GM18951 (cell line): ENCODE measurements at regions not wholly inside any gene's neighbourhood (a gene's known extent, or its start where the extent isn't known, plus 50 kb on each side); places are given as distances from the start of the nearest gene placed in this dataset.
"Not testable (repeated sequence)": the region's sequence is repeated elsewhere in the genome, so short reads cannot be mapped to it uniquely, and the experiment has no call there.

ENCODE experiments used
- POLR2A ChIP-seq: IDR thresholded peaks from 4 replicates; pipeline ENCODE4 v1.6.1; 2011; ENCODE audit warnings: mild to moderate bottlenecking; ENCODE audit not compliant: insufficient read length, insufficient read depth; ENCODE audit errors: extremely low read depth
- in situ Hi-C: fragments of 300-500 bp; cut with MboI; formaldehyde crosslinking; loops from one replicate; pipeline ENCODE4 v1.12.0; 2022; ENCODE audit warnings: low sequenced_read_pairs, mixed read lengths, inconsistent platforms; ENCODE audit not compliant: unreplicated experiment

DNA sequence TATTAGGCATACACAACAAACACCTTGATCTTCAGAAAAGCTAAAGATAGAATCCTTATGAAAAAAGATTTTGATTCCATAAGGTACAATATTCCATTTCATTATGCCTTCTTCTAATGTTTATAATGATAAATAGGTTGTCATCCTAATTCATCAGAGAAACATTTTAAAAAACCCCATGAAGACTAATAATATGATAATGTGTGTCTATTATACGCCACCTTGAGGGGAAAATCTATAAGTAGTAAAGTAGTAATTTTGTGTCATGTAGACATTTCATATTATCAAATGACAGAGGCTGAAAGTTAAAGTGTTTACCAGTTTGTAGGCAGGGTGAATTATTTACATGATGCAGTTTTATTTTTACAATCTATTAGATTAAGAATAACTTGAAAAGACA lies 524.3 kb downstream of the GBE1 start:
- in situ Hi-C loops = no loop called here
- TF ChIP-seq POLR2A = no peak

DNA sequence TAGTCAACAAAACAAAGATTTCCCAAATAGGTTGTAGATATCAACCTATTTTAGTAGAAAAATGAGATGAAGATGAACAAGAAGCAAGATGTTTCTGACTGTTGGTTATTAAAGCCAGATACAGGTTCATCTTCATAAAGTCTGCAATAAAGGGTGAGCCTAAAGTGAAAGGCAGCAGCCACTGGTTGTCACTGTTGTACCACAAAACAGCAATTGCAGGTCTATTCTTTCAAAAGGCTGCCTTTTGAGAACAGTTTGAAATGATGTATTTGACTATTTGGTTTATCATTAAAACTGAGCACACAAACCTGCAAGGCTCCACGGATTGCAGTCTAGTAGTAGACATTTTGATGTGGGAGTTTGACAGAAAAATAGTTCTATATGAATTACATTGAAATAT lies 543.4 kb downstream of the GBE1 start:
- TF ChIP-seq POLR2A = no peak
- in situ Hi-C loops = no loop called here

DNA sequence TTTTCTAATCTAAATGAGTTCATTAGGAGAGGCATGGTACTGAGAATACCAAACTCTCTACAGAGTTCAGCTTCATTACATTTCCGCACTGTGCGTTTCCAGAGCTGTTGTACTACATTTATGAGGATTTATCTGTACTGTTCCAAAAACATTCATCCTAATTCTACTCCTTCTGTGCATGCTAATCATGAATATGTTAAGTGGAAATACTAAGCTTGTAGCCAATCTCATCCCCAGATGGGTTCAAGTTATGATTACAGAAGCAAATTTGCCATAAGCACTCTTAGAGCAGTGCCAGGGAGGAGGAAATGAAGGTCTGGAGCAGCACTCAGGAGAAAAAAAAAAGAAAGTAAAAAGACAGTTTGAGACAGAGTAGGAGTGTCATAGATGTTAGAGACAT lies 544.3 kb downstream of the GBE1 start:
- no peak for TF ChIP-seq POLR2A
- in situ Hi-C loops = no loop called here

DNA sequence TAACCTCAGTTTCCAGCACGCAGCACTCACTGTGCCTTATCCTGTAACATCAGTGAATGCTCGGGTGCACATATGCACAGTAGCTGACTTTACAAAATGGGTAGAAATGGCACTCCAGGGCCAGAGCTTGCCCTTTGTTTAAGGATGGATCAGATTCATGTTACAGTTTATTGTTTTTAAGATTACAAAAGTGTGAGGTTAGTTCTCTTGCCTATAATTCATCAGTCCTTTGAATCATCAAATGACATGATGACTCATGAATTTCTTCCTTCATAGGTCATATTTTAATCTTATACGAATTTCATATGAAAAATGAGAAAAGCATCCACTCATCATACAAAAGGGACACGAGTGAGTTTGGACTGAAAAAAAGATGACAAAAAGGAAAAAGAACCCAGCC lies 545.3 kb downstream of the GBE1 start:
- in situ Hi-C loops = no loop called here

DNA sequence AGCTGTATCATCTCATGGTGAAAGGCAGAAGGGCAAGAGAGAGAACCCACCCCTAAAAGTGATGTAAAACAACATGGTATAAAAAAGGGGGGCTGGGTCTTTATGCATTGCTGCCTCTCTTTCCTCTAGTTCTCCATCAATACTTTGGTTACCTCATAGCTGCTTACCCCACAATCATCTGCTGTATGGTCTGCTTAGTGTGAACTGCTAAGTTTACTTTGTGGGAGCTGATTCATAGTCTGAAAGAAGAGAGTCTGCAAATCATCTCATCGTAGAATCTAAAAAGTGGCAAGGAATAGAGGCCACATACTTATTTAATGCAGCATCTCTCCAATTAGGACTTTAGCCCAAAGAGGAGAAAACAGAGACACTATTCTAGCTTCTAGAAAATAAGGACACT lies 546.8 kb downstream of the GBE1 start:
- in situ Hi-C loops = no loop called here
- TF ChIP-seq POLR2A = no peak

More for the DNA sequence above, 545.3 kb downstream of the GBE1 start:
- no peak for TF ChIP-seq POLR2A

DNA sequence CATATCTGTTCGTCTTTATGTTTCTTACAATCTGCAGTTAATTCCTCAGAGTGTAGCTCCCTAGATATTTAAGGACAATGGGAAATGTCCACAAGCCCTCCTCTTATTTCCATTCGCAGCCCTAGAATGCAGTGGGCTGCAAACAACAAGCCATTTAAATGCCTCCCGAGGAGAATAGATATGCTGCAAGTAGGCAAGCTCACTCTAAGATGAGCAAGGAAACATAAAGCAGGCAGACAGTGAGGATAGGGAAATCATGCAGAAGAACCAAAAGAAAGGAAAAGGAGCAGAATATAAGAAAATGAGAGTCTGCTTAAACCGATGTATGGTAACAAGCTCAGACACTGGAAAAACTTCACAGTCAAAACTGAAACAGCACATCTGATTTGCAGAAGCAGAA lies 561.9 kb downstream of the GBE1 start:
- TF ChIP-seq POLR2A = no peak
- in situ Hi-C loops = no loop called here

DNA sequence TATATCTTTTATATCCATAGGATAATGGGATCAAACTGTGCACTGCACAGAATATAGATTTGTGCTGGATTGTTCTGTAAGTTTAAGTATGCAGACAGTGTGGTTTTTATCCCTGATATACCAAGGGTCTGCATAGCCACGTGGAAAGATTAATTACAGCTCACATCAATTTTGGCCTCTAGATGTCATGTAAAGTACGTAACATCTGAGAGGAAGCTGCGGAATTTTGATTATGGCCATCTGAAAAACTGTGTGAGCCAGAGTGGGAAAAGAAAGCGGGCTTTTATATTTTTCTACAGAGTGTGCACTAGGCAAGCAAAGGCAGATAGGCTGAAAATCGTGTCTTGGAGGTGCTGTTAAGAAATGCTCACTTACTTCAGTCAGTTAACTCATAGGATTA lies 562.7 kb downstream of the GBE1 start:
- no peak for TF ChIP-seq POLR2A
- in situ Hi-C loops = no loop called here

DNA sequence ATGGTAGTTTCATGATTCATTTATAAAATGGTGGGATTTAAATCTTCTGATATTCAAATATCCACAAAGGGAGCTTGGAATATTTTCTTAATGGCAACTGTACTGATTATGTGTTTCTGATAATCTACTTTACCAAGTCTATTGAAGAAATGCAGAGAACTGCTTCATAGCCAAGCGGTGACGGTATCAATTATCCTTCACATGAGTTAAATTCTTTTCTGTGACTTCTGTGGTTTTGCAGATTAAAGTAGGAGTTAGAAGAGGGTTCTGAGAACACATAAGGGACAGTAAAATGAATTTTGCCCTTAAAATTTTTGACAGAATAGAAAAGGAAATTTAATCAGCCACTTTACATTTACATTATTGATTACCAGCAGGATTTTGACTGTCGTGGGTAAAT lies 563.2 kb downstream of the GBE1 start:
- TF ChIP-seq POLR2A = no peak
- in situ Hi-C loops = no loop called here

DNA sequence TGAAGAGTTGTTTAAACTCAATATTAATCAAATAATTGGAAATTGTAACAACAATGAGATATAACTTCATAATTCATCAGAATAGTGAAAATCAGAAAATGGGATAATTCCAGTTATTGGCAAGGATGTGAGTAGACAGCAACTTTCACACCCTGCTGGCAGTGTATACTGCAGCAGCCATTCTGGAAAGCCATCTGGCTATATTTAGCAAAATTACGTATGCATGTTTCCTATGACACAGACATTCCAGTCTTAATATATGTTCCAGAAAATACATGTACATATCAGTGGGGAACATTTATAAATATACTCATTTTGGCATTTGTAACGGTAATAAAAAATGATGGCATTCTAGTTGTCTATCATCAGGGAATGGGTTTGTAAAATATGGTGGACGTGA lies 564.1 kb downstream of the GBE1 start:
- in situ Hi-C loops = no loop called here

DNA sequence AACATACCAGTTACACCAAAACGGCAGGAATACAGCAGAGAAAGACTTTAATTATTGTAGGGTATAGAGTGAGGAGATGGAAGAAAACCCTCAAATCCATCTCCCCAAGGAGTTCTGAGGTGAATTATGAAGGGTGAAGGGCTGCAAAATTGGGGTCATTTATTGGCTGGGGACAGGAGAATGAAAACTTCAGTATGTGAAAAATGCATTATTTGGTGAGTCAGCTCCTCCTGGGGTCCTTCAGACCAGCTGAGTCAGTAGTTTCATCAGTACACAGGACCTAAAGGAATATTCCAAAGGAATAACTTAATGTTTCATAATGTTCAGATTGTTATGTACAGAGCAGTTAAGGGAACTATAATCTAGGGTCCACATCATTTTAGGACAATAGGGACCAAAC lies 566.0 kb downstream of the GBE1 start:
- in situ Hi-C loops = no loop called here
- no peak for TF ChIP-seq POLR2A

More for the DNA sequence above, 564.1 kb downstream of the GBE1 start:
- no peak for TF ChIP-seq POLR2A

DNA sequence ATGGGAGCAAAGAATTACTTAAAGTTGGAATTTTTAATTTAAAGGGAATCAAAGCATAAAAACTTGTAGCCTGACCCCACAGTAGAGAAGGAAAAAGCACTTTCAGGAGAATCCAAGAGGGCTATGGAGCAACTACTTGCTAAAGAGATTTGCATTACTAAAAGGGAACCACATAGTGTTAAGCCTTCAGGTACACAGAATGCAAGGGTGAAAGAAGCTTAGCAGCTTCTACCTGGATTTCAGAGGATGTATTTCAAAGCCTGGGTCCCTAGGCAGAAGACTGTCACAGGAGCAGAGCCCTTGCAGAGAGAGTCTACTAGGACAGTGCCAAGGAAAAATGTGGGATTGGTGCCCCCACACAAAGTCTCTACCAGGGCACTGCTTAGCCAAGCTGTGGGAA lies 575.0 kb downstream of the GBE1 start:
- in situ Hi-C loops = no loop called here
- TF ChIP-seq POLR2A = no peak

DNA sequence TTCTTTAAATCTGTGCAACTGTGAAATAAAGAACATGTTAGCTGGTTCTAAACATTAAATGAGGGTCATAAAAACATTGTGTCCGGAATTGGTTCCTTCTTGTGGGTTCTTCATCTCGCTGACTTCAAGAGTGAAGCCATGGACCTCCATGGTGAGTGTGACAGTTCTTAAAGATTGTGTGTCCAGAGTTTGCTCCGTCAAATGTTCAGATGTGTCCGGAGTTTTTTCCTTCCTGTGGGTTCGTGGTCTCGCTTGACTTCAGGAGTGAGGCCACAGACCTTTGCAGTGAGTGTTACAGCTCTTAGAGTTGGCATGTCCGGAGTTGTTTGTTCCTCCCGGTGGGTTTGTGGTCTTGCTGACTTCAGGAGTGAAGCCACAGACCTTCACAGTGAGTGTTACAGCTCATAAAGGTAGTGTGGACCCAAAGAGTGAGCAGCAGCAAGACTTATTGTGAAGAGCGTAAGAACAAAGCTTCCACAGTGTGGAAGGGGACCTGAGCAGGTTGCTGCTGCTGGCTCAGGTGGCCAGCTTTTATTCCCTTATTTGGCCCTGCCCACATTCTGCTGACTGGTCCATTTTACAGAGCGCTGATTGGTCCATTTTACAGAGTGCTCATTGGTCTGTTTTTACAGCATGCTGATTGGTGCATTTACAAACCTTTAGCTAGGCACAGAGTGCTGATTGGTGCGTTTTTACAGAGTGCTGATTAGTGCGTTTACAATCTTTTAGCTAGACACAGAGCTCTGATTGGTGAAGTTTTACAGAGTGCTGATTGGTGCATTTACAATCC lies 579.2 kb downstream of the GBE1 start:
- in situ Hi-C loops = not testable (repeated sequence)

DNA sequence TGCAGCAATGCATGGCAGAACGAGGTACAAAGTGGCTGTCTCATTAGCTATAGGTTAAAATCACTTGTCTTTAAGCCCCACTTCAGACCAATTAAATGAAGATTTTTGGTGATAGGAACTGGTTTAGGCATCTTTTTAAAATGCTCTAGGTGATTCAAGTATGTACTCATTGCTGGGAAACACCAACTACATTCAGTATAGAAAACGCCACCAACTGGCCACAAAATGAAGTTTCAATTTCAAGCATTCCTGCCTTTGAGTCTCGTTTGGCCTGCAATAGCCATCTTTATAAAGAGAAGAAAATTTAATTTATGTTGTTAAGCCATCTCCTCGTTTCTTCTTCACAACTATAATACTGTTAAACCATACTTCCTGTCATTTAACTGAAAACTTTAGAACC lies 587.9 kb downstream of the GBE1 start:
- in situ Hi-C loops = no loop called here
- TF ChIP-seq POLR2A = no peak

DNA sequence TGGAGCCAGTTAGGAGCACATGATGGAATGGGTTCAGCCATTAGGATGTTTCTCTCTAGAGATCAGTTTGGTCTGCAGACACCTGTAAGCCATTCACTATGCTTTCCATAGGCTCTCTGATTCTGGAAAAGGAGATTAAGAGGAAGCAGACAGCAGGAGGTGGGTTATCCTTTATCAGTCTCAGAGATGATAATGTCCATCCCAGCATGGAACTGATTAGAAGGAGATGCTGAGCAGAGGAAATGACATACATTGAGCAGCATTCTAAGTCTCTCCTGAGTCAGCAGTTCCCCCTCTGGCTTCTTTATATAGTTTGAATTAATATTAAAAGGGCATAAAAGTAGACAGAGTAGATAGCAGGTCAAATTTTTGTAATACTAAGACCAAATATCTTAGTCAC lies 591.1 kb downstream of the GBE1 start:
- no peak for TF ChIP-seq POLR2A
- in situ Hi-C loops = no loop called here

DNA sequence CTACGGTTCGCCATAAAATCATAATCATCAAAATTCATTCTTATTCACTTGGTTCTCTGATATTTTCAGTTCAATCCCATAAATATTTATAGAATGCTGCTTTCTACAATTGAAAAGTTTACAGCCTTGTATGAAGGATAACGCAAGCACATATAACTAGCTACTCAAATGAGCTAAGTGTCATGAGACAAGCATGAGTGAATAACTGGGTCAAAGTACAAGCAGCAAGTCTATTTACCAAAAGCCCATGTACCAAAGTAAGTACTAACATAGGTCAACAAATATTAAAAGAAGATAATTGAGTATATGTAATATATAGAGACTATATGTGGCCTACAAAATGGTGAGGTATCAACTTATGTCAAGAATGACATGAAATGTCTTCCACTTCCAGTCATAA lies 596.6 kb downstream of the GBE1 start:
- in situ Hi-C loops = no loop called here
- no peak for TF ChIP-seq POLR2A
